ENCODE measurements at regions not wholly inside any gene's neighbourhood (a gene's known extent, or its start where the extent isn't known, plus 50 kb on each side); places are given as distances from the start of the nearest gene placed in this dataset.

- POLR2A ChIA-PET, result no interaction called here
Measured at GRCh38 chr9:107712390-107712789, 222.8 kb upstream of the KLF4 start.

DNA sequence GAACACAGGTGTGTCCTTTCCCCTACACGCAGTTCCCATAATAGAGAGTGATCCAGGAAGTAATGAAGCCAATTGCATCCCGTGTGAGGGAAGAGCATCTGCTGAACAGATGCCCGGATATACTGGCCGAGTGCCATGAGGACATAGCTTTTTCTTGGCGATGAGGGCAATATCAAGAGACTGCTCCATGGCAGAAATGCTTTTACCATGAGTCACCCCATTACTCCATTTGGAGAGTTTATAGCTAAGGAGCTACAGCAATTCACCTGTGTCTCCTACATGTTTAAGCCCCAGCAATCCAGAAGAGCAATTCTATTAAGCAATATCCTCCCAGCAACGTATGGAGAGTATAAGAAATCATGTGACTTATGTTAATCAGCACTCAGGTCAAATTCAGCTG is 222.0 kb upstream of the KLF4 start:
- ChIA-PET POLR2A (no interaction called here), CTCF (no interaction called here)

More at GRCh38 chr9:107712390-107712789, 222.8 kb upstream of the KLF4 start:
- CTCF ChIA-PET, result no interaction called here

DNA sequence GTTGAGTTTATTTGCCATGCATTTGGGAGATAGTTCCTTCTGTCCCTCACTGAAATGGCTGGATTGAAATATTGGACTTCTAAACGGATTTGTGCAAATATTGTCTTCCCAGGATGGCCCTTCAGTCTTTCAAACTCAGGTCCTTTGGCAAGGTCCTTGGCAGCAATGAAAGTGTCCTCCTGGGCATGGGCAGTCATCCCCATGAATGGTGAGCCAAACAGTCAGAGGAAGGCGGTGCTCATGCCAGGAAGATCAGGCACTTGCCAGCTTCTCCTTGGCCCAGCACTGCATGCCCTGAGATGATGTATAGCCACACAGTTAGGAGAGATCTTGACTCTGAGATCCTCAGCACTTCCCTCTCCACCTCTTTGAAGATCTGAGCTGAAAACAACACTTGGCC is 221.4 kb upstream of the KLF4 start:
- CTCF ChIA-PET, result no interaction called here
- POLR2A ChIA-PET, result no interaction called here

DNA sequence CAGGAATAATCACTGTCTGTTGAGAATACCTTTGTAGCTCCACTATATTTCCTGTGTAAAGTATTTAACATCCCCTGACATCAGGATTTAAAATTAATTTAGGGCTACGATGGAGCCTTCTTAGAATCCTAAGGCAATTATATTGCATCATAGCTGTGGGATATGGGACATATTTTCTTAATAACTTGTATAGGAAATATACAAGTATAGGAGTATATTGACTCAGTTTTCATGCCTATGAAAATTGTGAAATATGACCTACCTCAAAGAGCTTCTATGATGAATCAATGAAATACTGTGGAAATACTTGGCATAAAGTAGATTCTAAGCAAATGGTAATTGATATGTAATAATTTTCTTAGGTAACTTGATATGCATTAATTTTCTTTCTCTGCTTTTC is 221.0 kb upstream of the KLF4 start:
- ChIA-PET POLR2A (no interaction called here), CTCF (no interaction called here)

GRCh38 chr9:107708791-107709190 is 219.2 kb upstream of the KLF4 start:
- CTCF ChIA-PET, result no interaction called here

GRCh38 chr9:107707915-107708441 is 218.4 kb upstream of the KLF4 start:
- CTCF ChIA-PET, result no interaction called here
- POLR2A ChIA-PET, result no interaction called here

More at GRCh38 chr9:107708791-107709190, 219.2 kb upstream of the KLF4 start:
- POLR2A ChIA-PET, result no interaction called here

- POLR2A ChIA-PET, result no interaction called here
- CTCF ChIA-PET, result no interaction called here
Measured at GRCh38 chr9:107707428-107707837, 217.9 kb upstream of the KLF4 start.

DNA sequence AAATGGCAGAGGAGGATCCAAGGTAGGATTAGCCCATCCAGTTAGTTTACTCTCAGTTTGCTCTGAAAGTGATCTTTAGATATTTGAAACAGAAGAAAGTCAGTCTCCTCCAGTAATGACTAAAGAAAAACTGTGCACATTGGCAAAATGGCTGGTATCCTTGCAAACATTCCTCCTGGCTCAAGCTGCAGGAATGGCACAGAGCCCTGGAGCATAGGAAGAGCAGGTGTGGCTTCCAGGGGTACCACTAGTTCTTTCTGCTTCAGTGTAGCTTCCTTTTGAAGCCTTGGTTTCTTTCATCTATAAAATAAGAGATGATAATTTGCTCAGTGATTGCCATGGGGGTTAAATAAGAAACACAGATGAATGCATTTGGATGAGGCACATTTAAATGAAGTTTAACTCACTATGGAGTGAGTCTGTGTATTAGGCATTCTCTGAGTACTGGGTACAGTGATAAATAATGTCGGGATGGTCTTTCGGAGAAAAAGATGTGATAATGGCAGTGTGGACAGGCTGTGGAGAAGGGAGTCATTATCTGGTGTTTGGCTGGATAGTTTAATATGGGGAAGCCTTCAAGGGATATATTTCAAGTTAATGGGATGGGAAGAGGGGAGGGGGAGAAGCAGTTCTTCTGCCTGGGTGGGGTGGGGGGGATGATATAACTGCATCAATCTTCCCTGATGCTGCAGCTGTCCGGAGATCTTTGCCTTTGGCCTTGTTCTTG is 217.3 kb upstream of the KLF4 start:
- ChIA-PET POLR2A (no interaction called here), CTCF (no interaction called here)

DNA sequence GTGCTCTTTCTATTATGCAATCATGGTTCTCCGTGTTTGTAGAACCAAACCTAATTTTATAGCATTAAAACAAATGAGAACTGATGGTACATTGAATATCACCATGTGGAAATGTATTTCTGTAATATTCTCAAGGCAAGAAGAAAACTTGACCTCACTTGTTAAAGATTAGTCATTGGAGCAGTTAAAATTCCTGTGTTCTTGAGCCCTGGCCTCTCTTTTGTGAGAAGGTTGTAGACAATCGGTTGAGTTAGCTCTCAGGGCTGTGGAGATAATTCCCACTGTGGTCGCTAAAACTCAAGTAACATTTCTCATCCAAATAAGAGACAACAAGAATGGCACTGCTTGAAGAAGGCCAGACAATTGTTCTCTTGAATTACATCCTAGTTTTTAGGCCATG is 216.0 kb upstream of the KLF4 start:
- ChIA-PET CTCF (no interaction called here), POLR2A (no interaction called here)

DNA sequence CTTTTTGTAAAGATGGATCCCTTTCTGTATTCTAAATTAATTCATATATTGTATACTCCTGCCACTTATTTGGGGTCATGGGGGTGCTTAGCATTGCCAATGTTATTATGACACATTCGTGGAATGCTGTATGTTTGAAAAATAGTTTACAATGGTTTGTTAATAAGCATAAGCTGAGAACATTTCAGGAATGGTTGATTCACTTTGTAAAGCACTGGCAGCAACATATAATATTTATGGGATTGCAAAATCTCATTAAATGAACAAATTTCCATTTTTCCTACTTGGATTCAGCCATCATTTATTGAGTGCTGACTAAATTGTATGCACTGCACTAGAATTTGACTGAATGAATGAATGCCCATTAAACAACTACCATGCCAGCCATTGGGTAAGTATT is 215.2 kb upstream of the KLF4 start:
- CTCF ChIA-PET, result no interaction called here
- POLR2A ChIA-PET, result no interaction called here

DNA sequence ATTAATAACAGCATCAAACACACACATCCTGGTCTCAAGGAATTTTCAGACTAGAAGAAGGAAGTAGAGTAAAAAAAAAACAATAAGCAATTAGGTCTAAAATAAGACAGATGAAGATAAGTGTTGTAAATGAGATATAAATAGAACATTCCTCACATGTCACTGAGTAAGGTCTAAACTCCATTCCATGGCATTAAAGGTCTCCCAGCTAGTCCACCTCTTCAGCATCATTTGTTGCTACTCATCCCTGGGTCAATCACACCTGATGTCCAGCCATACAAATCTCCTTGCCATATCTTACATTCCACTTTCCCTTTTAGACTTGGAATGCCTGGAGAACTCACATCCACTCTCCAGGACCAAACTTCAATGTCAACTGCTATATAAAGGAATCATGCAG is 214.1 kb upstream of the KLF4 start:
- POLR2A ChIA-PET, result no interaction called here
- CTCF ChIA-PET, result no interaction called here

- ChIA-PET CTCF (no interaction called here), POLR2A (no interaction called here)
Measured at GRCh38 chr9:107700847-107701246, 211.3 kb upstream of the KLF4 start.

GRCh38 chr9:107699231-107699630 is 209.7 kb upstream of the KLF4 start:
- CTCF ChIA-PET, result no interaction called here
- POLR2A ChIA-PET, result no interaction called here

GRCh38 chr9:107698779-107699178 is 209.2 kb upstream of the KLF4 start:
- CTCF ChIA-PET, result no interaction called here
- POLR2A ChIA-PET, result no interaction called here

- ChIA-PET POLR2A (no interaction called here), CTCF (no interaction called here)
Measured at GRCh38 chr9:107696302-107696701, 206.7 kb upstream of the KLF4 start.

GRCh38 chr9:107694390-107694789 is 204.8 kb upstream of the KLF4 start:
- CTCF ChIA-PET, result no interaction called here
- POLR2A ChIA-PET, result no interaction called here

- CTCF ChIA-PET, result no interaction called here
- POLR2A ChIA-PET, result no interaction called here
Measured at GRCh38 chr9:107693625-107694326, 204.2 kb upstream of the KLF4 start.

DNA sequence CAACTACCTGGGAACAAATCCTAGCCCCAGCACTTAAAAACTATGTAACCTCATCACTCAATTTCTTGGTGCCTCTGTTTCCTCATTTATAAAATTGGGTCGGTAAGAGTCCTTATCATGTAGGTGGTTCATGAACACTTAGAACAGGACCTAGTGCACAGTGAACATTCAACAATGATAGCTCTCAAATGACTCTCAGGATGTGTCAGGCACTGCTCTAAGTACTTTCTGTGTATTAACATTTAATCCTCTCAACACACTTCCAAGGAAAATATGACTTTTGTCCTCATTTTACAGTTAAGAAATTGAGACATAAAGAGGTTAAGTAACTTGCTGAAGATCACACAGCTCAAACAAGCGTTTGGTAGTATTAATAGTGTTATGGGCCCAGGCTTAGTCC is 202.1 kb upstream of the KLF4 start:
- POLR2A ChIA-PET, result no interaction called here
- CTCF ChIA-PET, result no interaction called here

- ChIA-PET CTCF (no interaction called here), POLR2A (no interaction called here)
Measured at GRCh38 chr9:107690021-107690420, 200.5 kb upstream of the KLF4 start.

- ChIA-PET CTCF (no interaction called here), POLR2A (no interaction called here)
Measured at GRCh38 chr9:107688728-107689127, 199.2 kb upstream of the KLF4 start.

- POLR2A ChIA-PET, result no interaction called here
- CTCF ChIA-PET, result no interaction called here
Measured at GRCh38 chr9:107685901-107686300, 196.3 kb upstream of the KLF4 start.

GRCh38 chr9:107685376-107685775 is 195.8 kb upstream of the KLF4 start:
- CTCF ChIA-PET, result no interaction called here
- POLR2A ChIA-PET, result no interaction called here

Data from activated CD8-positive, alpha-beta memory T cell treated with anti-CD3 and anti-CD28 coated beads for 36 hours (primary cell).